ENCODE measurements at regions not wholly inside any gene's neighbourhood (a gene's known extent, or its start where the extent isn't known, plus 50 kb on each side); places are given as distances from the start of the nearest gene placed in this dataset.
A peak's percentile ranks its signal among the peaks of the same experiment; 100 is the strongest.

GRCh38 chr12:71018682-71019081, 98.1 kb upstream of the PTPRR start:
- DNase-seq (ENCODE audit: low read depth), result no peak
- in situ Hi-C loops (cut with HindIII; ENCODE audit: low pct_unique_long_range_greater_than_20kb, low sequenced_read_pairs), result loop anchor here (25.0 kb wide), 1 partner anchor 281 kb away; no protein-coding TSS in a partner anchor

DNA sequence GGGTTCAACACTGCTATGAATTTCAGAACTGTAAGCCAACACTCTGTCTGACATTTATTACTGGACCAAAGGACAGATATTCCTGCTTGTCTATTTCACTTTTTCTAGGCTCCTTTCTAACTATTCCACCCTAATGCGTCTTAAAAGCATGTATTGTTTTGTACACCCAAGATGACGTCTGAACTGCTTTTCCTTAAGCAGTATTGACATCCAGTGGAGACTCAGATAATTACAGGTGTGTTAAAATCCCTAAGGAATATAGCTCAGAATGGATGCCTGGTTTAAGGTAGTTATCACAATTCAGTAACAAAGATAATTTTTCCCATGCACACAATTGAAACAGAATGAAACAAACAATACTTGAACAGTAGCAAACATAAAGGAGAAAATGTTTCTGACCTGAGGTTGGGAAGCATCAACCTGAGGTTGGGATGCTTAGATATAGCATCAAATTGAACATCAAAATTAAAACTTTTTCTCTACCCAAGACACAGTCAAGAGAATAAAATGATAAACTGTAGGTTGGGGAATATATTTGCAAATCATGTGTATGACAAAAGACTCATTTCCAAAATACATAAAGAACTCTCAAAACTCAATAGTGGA, 93.7 kb upstream of the PTPRR start:
- in situ Hi-C loops (cut with HindIII; ENCODE audit: low pct_unique_long_range_greater_than_20kb, low sequenced_read_pairs), result loop anchor here (25.0 kb wide), 1 partner anchor 277 kb away; no protein-coding TSS in a partner anchor
- peak; percentile 67 for DNase-seq (ENCODE audit: low read depth)

GRCh38 chr12:71011261-71011660, 90.7 kb upstream of the PTPRR start:
- in situ Hi-C loops (cut with HindIII; ENCODE audit: low pct_unique_long_range_greater_than_20kb, low sequenced_read_pairs), result loop anchor here (25.0 kb wide), 1 partner anchor 274 kb away; no protein-coding TSS in a partner anchor
- DNase-seq (ENCODE audit: low read depth), result peak; percentile 61

- in situ Hi-C loops (cut with HindIII; ENCODE audit: low pct_unique_long_range_greater_than_20kb, low sequenced_read_pairs), result loop anchor here (25.0 kb wide), 1 partner anchor 273 kb away; no protein-coding TSS in a partner anchor
- DNase-seq (ENCODE audit: low read depth), result no peak
Observed at GRCh38 chr12:71010143-71010479, 89.6 kb upstream of the PTPRR start.

DNA sequence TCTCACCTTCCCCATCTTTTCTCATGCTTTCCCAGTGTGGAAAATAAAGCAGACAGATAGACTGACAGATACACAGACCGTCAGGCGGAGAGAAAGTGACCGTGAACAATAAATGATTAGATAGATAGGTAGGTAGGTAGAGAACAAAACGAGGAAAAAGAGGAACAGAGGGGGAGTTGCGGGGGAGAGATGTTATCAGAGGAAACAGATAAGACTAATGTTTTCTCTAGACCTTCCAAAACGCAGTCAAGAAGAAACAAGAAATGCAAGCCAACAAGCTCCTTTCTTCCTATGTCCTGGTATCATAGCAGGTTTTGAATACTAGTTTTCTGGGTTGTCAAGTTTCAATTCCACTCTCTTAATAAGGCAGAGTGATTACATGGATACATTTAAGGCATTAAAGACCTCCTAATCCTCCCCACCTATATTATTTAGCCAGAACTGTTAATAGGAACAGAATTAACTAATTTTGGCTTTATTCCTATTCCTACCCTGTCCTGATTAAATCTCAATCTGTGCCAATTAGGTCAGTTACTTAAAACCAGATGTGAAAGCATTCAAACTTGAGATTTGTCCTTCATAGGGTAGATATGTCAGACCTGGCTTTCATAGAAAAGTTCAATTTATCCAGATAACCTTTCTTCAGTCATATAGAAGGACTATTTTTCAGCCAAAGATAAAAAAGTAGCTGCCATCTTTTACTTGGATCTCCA, 89.0 kb upstream of the PTPRR start:
- in situ Hi-C loops (cut with HindIII; ENCODE audit: low pct_unique_long_range_greater_than_20kb, low sequenced_read_pairs), result loop anchor here (25.0 kb wide), 1 partner anchor 272 kb away; no protein-coding TSS in a partner anchor
- DNase-seq (ENCODE audit: low read depth), result no peak

DNA sequence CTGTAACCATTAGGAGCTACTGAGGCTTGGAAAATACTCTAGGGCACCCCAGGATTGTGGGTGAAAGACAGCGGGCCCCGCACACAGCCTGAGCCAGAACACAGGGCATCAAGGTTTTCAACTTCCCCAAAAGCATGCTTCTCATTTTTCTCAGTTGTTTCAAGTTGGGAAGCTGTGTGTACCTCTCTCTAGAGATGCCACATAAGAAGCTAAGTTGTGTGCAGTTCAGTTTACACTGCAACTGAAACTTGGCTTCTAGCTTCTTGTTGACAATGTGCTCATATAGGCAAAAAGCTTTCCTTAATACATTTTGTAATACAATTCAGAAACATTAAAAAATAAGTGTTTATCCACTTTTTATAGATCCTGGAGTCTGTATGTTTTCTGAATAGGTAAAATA, 88.1 kb upstream of the PTPRR start:
- DNase-seq (ENCODE audit: low read depth), result no peak
- in situ Hi-C loops (cut with HindIII; ENCODE audit: low pct_unique_long_range_greater_than_20kb, low sequenced_read_pairs), result loop anchor here (25.0 kb wide), 1 partner anchor 271 kb away; no protein-coding TSS in a partner anchor

GRCh38 chr12:71007781-71008404, 87.4 kb upstream of the PTPRR start:
- in situ Hi-C loops (cut with HindIII; ENCODE audit: low pct_unique_long_range_greater_than_20kb, low sequenced_read_pairs), result loop anchor here (25.0 kb wide), 1 partner anchor 271 kb away; no protein-coding TSS in a partner anchor
- no peak for DNase-seq (ENCODE audit: low read depth)

GRCh38 chr12:71007020-71007419, 86.5 kb upstream of the PTPRR start:
- in situ Hi-C loops (cut with HindIII; ENCODE audit: low pct_unique_long_range_greater_than_20kb, low sequenced_read_pairs), result loop anchor here (25.0 kb wide), 1 partner anchor 270 kb away; no protein-coding TSS in a partner anchor
- DNase-seq (ENCODE audit: low read depth), result no peak

- in situ Hi-C loops (cut with HindIII; ENCODE audit: low pct_unique_long_range_greater_than_20kb, low sequenced_read_pairs), result loop anchor here (25.0 kb wide), 1 partner anchor 268 kb away; no protein-coding TSS in a partner anchor
- DNase-seq (ENCODE audit: low read depth), result no peak
Observed at GRCh38 chr12:71005166-71005565, 84.6 kb upstream of the PTPRR start.

DNA sequence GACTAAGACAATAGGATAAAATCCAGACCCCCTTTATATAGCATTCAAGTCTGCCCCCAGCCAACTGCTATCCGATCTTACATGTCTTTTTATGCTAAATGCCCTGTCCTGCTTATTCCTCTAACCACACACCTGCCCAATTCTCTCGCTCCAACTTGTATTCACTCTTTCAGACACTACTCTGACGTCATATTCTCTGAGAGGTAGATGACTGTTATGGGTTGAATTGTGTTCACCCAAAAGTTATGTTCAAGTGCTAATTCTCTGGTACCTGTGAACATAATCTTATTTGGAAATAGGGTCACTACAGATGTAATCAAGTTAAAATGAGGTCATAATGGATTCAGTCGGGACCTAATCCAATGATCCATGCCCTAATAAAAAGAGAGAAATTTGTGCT, 84.0 kb upstream of the PTPRR start:
- in situ Hi-C loops (cut with HindIII; ENCODE audit: low pct_unique_long_range_greater_than_20kb, low sequenced_read_pairs), result loop anchor here (25.0 kb wide), 1 partner anchor 267 kb away; no protein-coding TSS in a partner anchor
- no peak for DNase-seq (ENCODE audit: low read depth)

DNA sequence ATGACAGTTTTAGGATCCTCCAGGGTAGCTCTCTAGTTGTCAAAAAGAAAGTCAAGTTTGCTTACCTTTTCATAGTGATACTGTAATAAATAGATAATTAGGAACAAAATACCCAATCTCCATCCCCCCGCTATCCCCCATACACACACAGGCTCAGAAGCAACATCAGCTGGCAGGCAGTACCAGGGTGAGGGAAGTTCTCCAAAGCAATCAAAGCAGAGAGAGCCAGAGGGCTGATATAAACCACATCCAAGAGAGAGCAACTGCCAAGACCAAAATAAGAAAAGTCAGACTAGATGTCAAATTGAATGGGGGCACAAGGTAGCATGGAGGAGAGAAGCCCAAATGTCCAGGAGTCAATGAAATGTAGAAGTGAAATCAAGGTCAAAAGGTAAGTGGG, 80.2 kb upstream of the PTPRR start:
- in situ Hi-C loops (cut with HindIII; ENCODE audit: low pct_unique_long_range_greater_than_20kb, low sequenced_read_pairs), result loop anchor here (25.0 kb wide), 1 partner anchor 263 kb away; no protein-coding TSS in a partner anchor
- DNase-seq (ENCODE audit: low read depth), result no peak

DNA sequence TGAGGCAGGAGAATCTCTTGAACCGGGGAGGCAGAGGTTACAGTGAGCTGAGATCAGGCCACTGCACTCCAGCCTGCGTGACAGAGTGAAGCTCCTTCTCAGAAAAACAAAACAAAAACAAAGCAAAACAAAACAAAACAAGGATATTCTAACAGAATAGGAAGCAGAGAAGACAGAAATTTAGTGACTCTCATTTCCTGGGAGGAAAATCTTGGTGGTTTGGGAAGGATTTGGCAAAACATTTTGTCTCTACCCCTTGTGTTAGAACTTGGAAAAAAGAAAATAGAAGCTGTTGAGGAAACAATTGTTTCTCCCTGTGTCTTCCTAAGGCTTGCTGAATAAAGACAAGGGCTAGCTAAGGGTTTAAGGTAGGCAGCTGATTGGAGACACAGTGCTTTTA, 79.7 kb upstream of the PTPRR start:
- in situ Hi-C loops (cut with HindIII; ENCODE audit: low pct_unique_long_range_greater_than_20kb, low sequenced_read_pairs), result loop anchor here (25.0 kb wide), 1 partner anchor 263 kb away; no protein-coding TSS in a partner anchor
- DNase-seq (ENCODE audit: low read depth), result no peak

- in situ Hi-C loops (cut with HindIII; ENCODE audit: low pct_unique_long_range_greater_than_20kb, low sequenced_read_pairs), result no loop called here
- peak; percentile 26 for DNase-seq (ENCODE audit: low read depth)
Observed at GRCh38 chr12:70994217-70994788, 73.8 kb upstream of the PTPRR start.

DNA sequence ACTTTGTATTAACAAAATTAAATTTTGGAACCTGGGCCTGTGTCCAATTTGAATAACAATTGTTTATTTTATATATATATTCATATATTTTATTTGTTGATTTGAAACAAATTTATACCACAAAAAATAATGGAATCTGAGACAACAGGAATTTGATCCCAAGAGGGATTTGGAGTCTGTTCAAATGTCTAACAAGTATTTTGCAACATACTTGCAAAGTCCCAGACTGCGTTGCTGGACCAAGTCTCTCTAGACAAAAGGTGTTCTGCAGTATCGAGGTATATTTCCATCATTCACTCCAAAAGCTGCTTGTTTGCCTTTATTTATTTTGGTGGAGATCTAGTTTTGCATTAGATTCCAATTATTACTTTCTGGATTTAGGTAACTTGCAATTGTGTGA, 68.7 kb upstream of the PTPRR start:
- no peak for DNase-seq (ENCODE audit: low read depth)
- in situ Hi-C loops (cut with HindIII; ENCODE audit: low pct_unique_long_range_greater_than_20kb, low sequenced_read_pairs), result no loop called here

GRCh38 chr12:70985850-70986249, 65.3 kb upstream of the PTPRR start:
- in situ Hi-C loops (cut with HindIII; ENCODE audit: low pct_unique_long_range_greater_than_20kb, low sequenced_read_pairs), result no loop called here
- DNase-seq (ENCODE audit: low read depth), result no peak

- in situ Hi-C loops (cut with HindIII; ENCODE audit: low pct_unique_long_range_greater_than_20kb, low sequenced_read_pairs), result no loop called here
- DNase-seq (ENCODE audit: low read depth), result no peak
Observed at GRCh38 chr12:70983692-70984091, 63.2 kb upstream of the PTPRR start.

DNA sequence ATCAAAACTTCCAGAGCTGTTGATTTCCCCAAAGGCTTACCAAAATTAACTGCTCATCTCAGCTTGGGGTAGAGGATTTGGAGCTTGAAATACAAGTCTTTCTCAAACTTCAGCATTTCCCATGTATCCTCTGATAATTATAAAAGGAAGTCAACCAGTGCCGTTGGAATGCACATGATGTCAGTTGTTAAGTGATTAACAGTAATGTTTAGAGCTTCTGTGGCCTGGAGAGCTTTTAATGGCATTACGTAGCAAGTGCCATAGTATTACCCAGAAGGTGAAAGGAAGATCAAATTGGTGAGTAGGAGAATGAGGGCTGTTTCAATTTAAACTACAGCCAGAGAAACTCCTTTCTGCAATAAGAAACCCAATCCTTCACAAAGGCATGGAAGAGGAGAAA, 62.5 kb upstream of the PTPRR start:
- DNase-seq (ENCODE audit: low read depth), result no peak
- in situ Hi-C loops (cut with HindIII; ENCODE audit: low pct_unique_long_range_greater_than_20kb, low sequenced_read_pairs), result no loop called here

- in situ Hi-C loops (cut with HindIII; ENCODE audit: low pct_unique_long_range_greater_than_20kb, low sequenced_read_pairs), result no loop called here
- DNase-seq (ENCODE audit: low read depth), result no peak
Observed at GRCh38 chr12:70982286-70982685, 61.7 kb upstream of the PTPRR start.
